Lung (tissue), 11 donors: ENCODE measurements at regions not wholly inside any gene's neighbourhood (a gene's known extent, or its start where the extent isn't known, plus 50 kb on each side); places are given as distances from the start of the nearest gene placed in this dataset.

ENCODE experiments used
- ATAC-seq: fragments of 200-7000 bp; cut with Tn5 transposase; one replicate; pipeline ENCODE4 v1.9.1; 2020; ENCODE audit warnings: moderate number of reproducible peaks; ENCODE audit not compliant: insufficient read depth, low FRiP score
- DNase-seq, 3 donors: peaks; one replicate each; pipeline ENCODE4 v3.0.0-alpha.2; 2013 to 2017
- H3K27ac ChIP-seq, 2 donors: one replicate each; pipeline ENCODE4 v1.5.1; 2013; ENCODE audit warnings: mild to moderate bottlenecking in 2 of 2, moderate library complexity in 2 of 2, control low read depth in 1 of 2, inconsistent platforms in 1 of 2, low read depth in 1 of 2, low read length in 1 of 2
- H3K27me3 ChIP-seq, 3 donors: one replicate each; pipeline ENCODE4 v1.5.1; 2013; ENCODE audit warnings: low read length in 2 of 3; ENCODE audit not compliant: control insufficient read depth in 3 of 3, insufficient read depth in 3 of 3
- H3K36me3 ChIP-seq, 4 donors: one replicate each; pipeline ENCODE4 v1.5.1; 2013; ENCODE audit warnings: low read length in 4 of 4, mild to moderate bottlenecking in 1 of 4, moderate library complexity in 1 of 4; ENCODE audit not compliant: control insufficient read depth in 4 of 4, insufficient read depth in 4 of 4
- H3K4me1 ChIP-seq, 5 donors: one replicate each; pipeline ENCODE4 v1.5.1; 2013; ENCODE audit warnings: low read length in 5 of 5, mild to moderate bottlenecking in 2 of 5, moderate library complexity in 1 of 5; ENCODE audit not compliant: control insufficient read depth in 5 of 5, insufficient read depth in 5 of 5
- H3K4me3 ChIP-seq: one replicate; pipeline ENCODE4 v1.5.1; 2013; ENCODE audit warnings: mild to moderate bottlenecking, control low read depth, moderate library complexity
- H3K9ac ChIP-seq, 2 donors: one replicate each; pipeline ENCODE4 v1.5.1; 2013; ENCODE audit warnings: low read length in 2 of 2, control low read depth in 1 of 2; ENCODE audit not compliant: insufficient read depth in 1 of 2
- H3K9me3 ChIP-seq, 4 donors: one replicate each; pipeline ENCODE4 v1.5.1; 2013; ENCODE audit warnings: low read length in 3 of 4, mild to moderate bottlenecking in 1 of 4, moderate library complexity in 1 of 4; ENCODE audit not compliant: control insufficient read depth in 4 of 4, insufficient read depth in 3 of 4
- WGBS, 2 donors: extraction: QIAGEN DNeasy Blood & Tissue Kit; methylation state at CpG; one replicate each; pipeline ENCODE4 v1.1.7; 2013; 5-methylcytosine and 5-hydroxymethylcytosine counted together
- TF ChIP-seq, protein P1 (sequence below): IDR thresholded peaks from 2 replicates; pipeline ENCODE4 v1.5.1; 2012; ENCODE audit warnings: mild to moderate bottlenecking; ENCODE audit errors: control extremely low read depth, extremely low read depth
- donor health status: control.
- donor health status: control.
- donor health status: Bipolar disorder and iron deficiency.
- donor health status: healthy.
- donor health status: DM: yes; HTN: yes; CAD: no.

DNA sequence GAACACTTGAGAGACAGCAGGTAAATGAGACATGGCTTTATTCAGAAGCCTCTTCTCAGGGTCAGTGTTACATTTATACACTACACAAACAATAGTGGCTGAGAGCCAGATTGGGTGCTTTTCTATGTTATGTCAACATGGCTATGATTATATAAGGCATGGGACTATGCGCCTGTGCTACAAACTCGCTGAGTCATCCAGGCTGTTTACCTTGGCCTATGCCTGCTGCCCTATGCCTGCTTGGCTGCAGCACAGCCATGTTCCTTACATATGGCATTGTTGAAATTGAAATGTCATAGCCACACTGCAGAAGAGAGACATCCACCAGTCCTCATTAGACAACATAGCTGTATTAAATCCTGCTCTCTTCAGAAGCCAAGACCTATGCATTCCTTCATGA is 236.3 kb upstream of the NWD2 start:
- no peaks in the 10 kb centered on the region for H3K27me3 ChIP-seq
- no peak overlapping the region for H3K9ac ChIP-seq
- DNase-seq (peak in 1 of 3 donors; percentile 16), ATAC-seq (no peak)
- TF ChIP-seq, protein P1, sequence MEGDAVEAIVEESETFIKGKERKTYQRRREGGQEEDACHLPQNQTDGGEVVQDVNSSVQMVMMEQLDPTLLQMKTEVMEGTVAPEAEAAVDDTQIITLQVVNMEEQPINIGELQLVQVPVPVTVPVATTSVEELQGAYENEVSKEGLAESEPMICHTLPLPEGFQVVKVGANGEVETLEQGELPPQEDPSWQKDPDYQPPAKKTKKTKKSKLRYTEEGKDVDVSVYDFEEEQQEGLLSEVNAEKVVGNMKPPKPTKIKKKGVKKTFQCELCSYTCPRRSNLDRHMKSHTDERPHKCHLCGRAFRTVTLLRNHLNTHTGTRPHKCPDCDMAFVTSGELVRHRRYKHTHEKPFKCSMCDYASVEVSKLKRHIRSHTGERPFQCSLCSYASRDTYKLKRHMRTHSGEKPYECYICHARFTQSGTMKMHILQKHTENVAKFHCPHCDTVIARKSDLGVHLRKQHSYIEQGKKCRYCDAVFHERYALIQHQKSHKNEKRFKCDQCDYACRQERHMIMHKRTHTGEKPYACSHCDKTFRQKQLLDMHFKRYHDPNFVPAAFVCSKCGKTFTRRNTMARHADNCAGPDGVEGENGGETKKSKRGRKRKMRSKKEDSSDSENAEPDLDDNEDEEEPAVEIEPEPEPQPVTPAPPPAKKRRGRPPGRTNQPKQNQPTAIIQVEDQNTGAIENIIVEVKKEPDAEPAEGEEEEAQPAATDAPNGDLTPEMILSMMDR, result no peak
- 44 to 58% methylated on average over 2 of the region's 2 CpGs for WGBS, 2 donors
- H3K9me3 ChIP-seq, result peaks cover 0 to 3% (median under 1%) of the 10 kb centered on the region in 4 donors
- H3K4me1 ChIP-seq, result peaks cover 0 to 2% (median 0%) of the 10 kb centered on the region in 5 donors
- H3K4me3 ChIP-seq, result no peak overlapping the region
- H3K27ac ChIP-seq, result no peak overlapping the region
- H3K36me3 ChIP-seq, result no peaks in the 10 kb centered on the region

DNA sequence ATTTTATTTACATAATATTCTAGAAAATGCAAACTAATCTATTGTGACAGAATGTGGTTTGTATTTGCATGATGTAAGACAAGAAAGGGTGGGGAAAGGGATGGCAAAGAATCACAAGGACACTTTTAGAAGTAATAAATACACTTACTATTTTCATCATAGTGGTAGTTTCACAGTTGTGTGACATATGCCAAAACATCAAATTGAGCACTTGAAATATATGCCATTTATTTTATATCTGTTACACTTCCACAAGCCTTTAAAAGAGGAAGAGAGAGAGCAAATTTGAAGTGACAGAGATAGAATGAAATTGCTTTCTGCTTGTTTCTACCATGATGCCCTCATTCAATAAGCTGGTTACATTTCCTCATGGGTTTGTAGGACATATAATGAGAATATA is 230.0 kb upstream of the NWD2 start:
- Histone ChIP-seq H3K4me3 (no peak overlapping the region), H3K27me3 (no peaks in the 10 kb centered on the region)
- TF ChIP-seq, protein P1, result no peak

DNA sequence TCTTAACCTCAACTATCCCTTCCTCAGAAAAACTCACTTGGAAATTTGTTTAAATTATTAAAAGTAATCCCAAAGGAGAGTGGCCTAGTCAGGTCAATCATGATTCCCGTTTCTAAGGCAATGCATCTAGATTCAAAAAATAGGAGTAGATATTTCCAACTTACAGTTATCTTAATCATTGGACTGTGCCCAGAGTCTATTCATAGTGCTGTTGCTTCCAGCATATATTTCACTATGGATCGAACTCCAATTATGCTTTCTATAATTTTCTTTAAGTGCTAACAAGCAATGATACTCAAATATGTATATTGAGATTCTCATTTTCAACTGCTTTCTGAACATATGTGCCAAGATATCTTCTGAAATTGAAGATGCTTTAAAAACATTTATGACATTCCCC is 229.2 kb upstream of the NWD2 start:
- TF ChIP-seq, protein P1, result no peak
- no peak overlapping the region for H3K9ac ChIP-seq

More for the DNA sequence above, 230.0 kb upstream of the NWD2 start:
- Histone ChIP-seq H3K9ac (no peak overlapping the region), H3K27ac (no peak overlapping the region), H3K9me3 (peaks cover 0 to 3% (median 0%) of the 10 kb centered on the region in 4 donors), H3K36me3 (no peaks in the 10 kb centered on the region), H3K4me1 (no peaks in the 10 kb centered on the region)
- DNase-seq (no peak), ATAC-seq (no peak)

DNA sequence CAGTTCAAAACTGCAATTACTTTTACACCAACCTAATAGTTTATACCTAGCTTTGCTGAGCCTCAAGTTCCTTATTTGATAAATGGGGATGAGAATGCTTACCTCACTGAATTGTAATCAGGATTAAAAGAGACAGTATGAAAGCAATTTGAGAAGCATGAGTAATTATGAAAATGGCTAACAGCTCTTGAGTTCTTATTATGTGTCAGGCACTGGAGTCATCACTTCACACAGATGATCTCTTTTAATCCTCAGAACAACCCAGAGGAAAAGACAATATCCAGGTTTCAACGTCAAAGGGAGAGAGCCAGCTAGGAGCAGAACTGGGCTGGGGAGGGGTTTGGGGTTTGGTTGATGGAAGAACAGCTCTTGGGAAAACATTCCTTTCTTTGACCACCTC is 221.0 kb upstream of the NWD2 start:
- Histone ChIP-seq H3K9ac (no peak overlapping the region), H3K27ac (no peak overlapping the region), H3K4me3 (no peak overlapping the region), H3K27me3 (no peaks in the 10 kb centered on the region), H3K9me3 (no peaks in the 10 kb centered on the region), H3K4me1 (no peaks in the 10 kb centered on the region), H3K36me3 (no peaks in the 10 kb centered on the region)
- WGBS, 2 donors, result 59 to 75% methylated on average over 1 of the region's 1 CpG
- TF ChIP-seq, protein P1, result no peak
- DNase-seq (no peak), ATAC-seq (no peak)

More for the DNA sequence above, 229.2 kb upstream of the NWD2 start:
- H3K36me3 ChIP-seq, result no peaks in the 10 kb centered on the region
- WGBS, 2 donors, result 85 to 86% methylated on average over 2 of the region's 2 CpGs
- ATAC-seq (no peak), DNase-seq (no peak)
- no peak overlapping the region for H3K27ac ChIP-seq
- no peaks in the 10 kb centered on the region for H3K27me3 ChIP-seq
- H3K4me3 ChIP-seq, result no peak overlapping the region
- no peaks in the 10 kb centered on the region for H3K4me1 ChIP-seq
- peaks cover 0 to 3% (median 0%) of the 10 kb centered on the region in 4 donors for H3K9me3 ChIP-seq
